Tibial nerve (tissue), 4 donors: ENCODE measurements at regions not wholly inside any gene's neighbourhood (a gene's known extent, or its start where the extent isn't known, plus 50 kb on each side); places are given as distances from the start of the nearest gene placed in this dataset.
"Not testable (repeated sequence)": the region's sequence is repeated elsewhere in the genome, so short reads cannot be mapped to it uniquely, and the experiment has no call there.

Experiments
- DNase-seq, 2 donors: peaks; one replicate each; pipeline ENCODE4 v3.0.0-alpha.2; 2019; ENCODE audit warnings: low spot score in 2 of 2
- H3K27ac ChIP-seq, 4 donors: fragments of 200-600 bp; sonication (generic) in 3 of 4; one replicate each; pipeline ENCODE4 v1.5.1; 2017 to 2019; ENCODE audit warnings: mild to moderate bottlenecking in 1 of 4
- H3K27me3 ChIP-seq, 2 donors: fragments of 200-600 bp; sonication (generic) in 1 of 2; one replicate each; pipeline versions ENCODE4 v1.5.1 to v1.6.0; 2017 to 2019
- H3K36me3 ChIP-seq, 3 donors: fragments of 200-600 bp; sonication (generic); one replicate each; pipeline ENCODE4 v1.5.1; 2018 to 2019
- H3K4me1 ChIP-seq, 4 donors: fragments of 200-600 bp; sonication (generic) in 3 of 4; one replicate each; pipeline ENCODE4 v1.5.1; 2017 to 2019
- H3K4me3 ChIP-seq, 4 donors: fragments of 200-600 bp; sonication (generic) in 3 of 4; one replicate each; pipeline ENCODE4 v1.5.1; 2017 to 2019; ENCODE audit warnings: mild to moderate bottlenecking in 1 of 4, moderate library complexity in 1 of 4
- H3K9me3 ChIP-seq, 4 donors: fragments of 200-600 bp; sonication (generic) in 3 of 4; one replicate each; pipeline ENCODE4 v1.5.1; 2017 to 2019
- CTCF ChIP-seq, 5 experiments: fragments of 200-600 bp in 3 of 5; fragments of 450-650 bp in 2 of 5; sonication (generic) in 3 of 5; IDR thresholded peaks; one replicate each; pipeline ENCODE4 v1.5.1; 2016 to 2019; ENCODE audit warnings: antibody characterized with exemption in 5 of 5, mild to moderate bottlenecking in 3 of 5, moderate library complexity in 2 of 5
- EP300 ChIP-seq, 2 donors: sonication (generic); formaldehyde crosslinking; IDR thresholded peaks; one replicate each; pipeline ENCODE4 v1.6.1; 2017; ENCODE audit warnings: antibody characterized with exemption in 2 of 2, mild to moderate bottlenecking in 1 of 2
- POLR2A ChIP-seq, 2 donors: fragments of 450-650 bp; IDR thresholded peaks; one replicate each; pipeline ENCODE4 v1.6.1; 2017; ENCODE audit warnings: antibody characterized with exemption in 2 of 2, mild to moderate bottlenecking in 2 of 2, moderate library complexity in 2 of 2
- WGBS, 2 donors: methylation state at CpG; one replicate each; pipeline ENCODE4 v1.1.5; 2018; 5-methylcytosine and 5-hydroxymethylcytosine counted together

DNA sequence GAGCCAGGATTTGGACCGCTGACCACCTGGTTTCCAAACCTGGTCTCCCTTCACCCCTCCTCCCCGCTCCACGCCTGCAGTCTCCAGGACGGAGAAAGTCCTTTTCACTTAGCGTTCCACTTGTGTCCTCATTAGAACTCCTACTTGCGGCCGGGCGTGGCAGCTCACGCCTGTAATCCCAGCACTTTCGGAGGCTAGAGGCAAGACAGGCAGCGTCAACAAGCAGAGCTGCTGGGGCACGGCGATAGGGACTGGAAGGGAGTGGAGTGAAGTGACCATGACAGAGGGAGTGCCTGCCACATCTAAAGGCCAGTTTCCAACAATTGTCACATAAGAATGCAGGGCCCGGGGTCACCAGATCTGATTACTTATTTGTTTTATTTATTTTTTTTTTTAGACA lies 132.5 kb upstream of the NCOR2 start:
- peaks cover 0 to 71% (median 28%) of the 10 kb centered on the region in 4 donors for H3K4me1 ChIP-seq
- H3K4me3 ChIP-seq, result no peak overlapping the region
- H3K36me3 ChIP-seq, result no peaks in the 10 kb centered on the region
- H3K9me3 ChIP-seq, result no peaks in the 10 kb centered on the region
- 70 to 75% methylated on average over 14 of the region's 14 CpGs for WGBS, 2 donors
- no peak for DNase-seq
- H3K27ac ChIP-seq, result peak overlapping the region in 3 of 4 donors; percentile 64 to 91 (median 82)
- TF ChIP-seq POLR2A (IDR thresholded peaks at IDR 0.05), result no peak
- no peak for TF ChIP-seq CTCF (IDR thresholded peaks at IDR 0.05)
- TF ChIP-seq EP300 (IDR thresholded peaks at IDR 0.05), result no peak
- H3K27me3 ChIP-seq, result no peaks in the 10 kb centered on the region

DNA sequence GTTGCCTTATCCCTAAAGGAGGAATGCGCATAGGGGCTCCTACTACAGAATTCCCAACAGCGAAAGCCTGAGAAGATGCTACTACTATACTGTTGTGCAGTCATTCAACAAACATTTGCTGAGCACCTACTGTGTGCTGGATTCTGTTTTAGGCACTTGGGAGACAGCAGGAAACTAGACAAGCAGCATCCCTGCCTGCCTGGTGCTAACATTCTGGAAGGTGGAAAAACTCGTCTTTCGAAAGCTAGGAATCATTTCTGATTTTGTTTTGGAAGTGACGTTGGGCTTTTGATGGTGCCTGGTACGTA lies 131.5 kb upstream of the NCOR2 start:
- Histone ChIP-seq H3K9me3 (no peaks in the 10 kb centered on the region), H3K27me3 (no peaks in the 10 kb centered on the region), H3K27ac (peak overlapping the region; percentile 64 to 91 (median 79)), H3K36me3 (no peaks in the 10 kb centered on the region), H3K4me3 (no peak overlapping the region), H3K4me1 (peaks cover 0 to 79% (median 29%) of the 10 kb centered on the region in 4 donors)
- 61% methylated on average over 6 of the region's 6 CpGs for WGBS, 2 donors
- no peak for DNase-seq
- no peak for TF ChIP-seq EP300 (IDR thresholded peaks at IDR 0.05)
- no peak for TF ChIP-seq POLR2A (IDR thresholded peaks at IDR 0.05)
- TF ChIP-seq CTCF (IDR thresholded peaks at IDR 0.05), result no peak

- WGBS, 2 donors, result 23 to 34% methylated on average over 15 of the region's 15 CpGs
Measured at GRCh38 chr12:124698211-124698997, 131.0 kb upstream of the NCOR2 start.

GRCh38 chr12:124697722-124698121 lies 130.3 kb upstream of the NCOR2 start:
- H3K36me3 ChIP-seq, H3K27me3 ChIP-seq, H3K9me3 ChIP-seq, H3K4me3 ChIP-seq: not testable (repeated sequence)
- DNase-seq, result peak in 1 of 2 donors; percentile 46
- Histone ChIP-seq H3K27ac (peak overlapping the region; percentile 64 to 91 (median 79)), H3K4me1 (peaks cover 0 to 79% (median 29%) of the 10 kb centered on the region in 4 donors)
- WGBS, 2 donors, result 40 to 57% methylated on average over 11 of the region's 11 CpGs

More at GRCh38 chr12:124698211-124698997, 131.0 kb upstream of the NCOR2 start:
- TF ChIP-seq CTCF (IDR thresholded peaks at IDR 0.05) (peak in 1 of 5 experiments; percentile 10), EP300 (IDR thresholded peaks at IDR 0.05) (peak in 1 of 2 donors; percentile 46), POLR2A (IDR thresholded peaks at IDR 0.05) (peak in 1 of 2 donors; percentile 8)
- no peaks in the 10 kb centered on the region for H3K27me3 ChIP-seq
- DNase-seq, result no peak
- no peaks in the 10 kb centered on the region for H3K36me3 ChIP-seq
- peaks cover 0 to 79% (median 29%) of the 10 kb centered on the region in 4 donors for H3K4me1 ChIP-seq
- H3K4me3 ChIP-seq, result no peak overlapping the region
- H3K9me3 ChIP-seq, result no peaks in the 10 kb centered on the region
- H3K27ac ChIP-seq, result peak overlapping the region; percentile 64 to 91 (median 79)

- TF ChIP-seq POLR2A (IDR thresholded peaks at IDR 0.05) (no peak), EP300 (IDR thresholded peaks at IDR 0.05) (no peak), CTCF (IDR thresholded peaks at IDR 0.05) (no peak)
- H3K36me3 ChIP-seq, result no peaks in the 10 kb centered on the region
- DNase-seq, result no peak
- no peak overlapping the region for H3K4me3 ChIP-seq
- peaks cover 0 to 13% (median 0%) of the 10 kb centered on the region in 4 donors for H3K9me3 ChIP-seq
- peak overlapping the region in 2 of 4 donors; percentile 82 to 91 for H3K27ac ChIP-seq
- H3K4me1 ChIP-seq, result peaks cover 0 to 77% (median 29%) of the 10 kb centered on the region in 4 donors
- 37 to 63% methylated on average over 2 to 3 of the region's 3 CpGs for WGBS, 2 donors
- H3K27me3 ChIP-seq, result no peaks in the 10 kb centered on the region
Measured at GRCh38 chr12:124696693-124697476, 129.5 kb upstream of the NCOR2 start.
